ENCODE measurements at regions not wholly inside any gene's neighbourhood (a gene's known extent, or its start where the extent isn't known, plus 50 kb on each side); places are given as distances from the start of the nearest gene placed in this dataset.

DNA sequence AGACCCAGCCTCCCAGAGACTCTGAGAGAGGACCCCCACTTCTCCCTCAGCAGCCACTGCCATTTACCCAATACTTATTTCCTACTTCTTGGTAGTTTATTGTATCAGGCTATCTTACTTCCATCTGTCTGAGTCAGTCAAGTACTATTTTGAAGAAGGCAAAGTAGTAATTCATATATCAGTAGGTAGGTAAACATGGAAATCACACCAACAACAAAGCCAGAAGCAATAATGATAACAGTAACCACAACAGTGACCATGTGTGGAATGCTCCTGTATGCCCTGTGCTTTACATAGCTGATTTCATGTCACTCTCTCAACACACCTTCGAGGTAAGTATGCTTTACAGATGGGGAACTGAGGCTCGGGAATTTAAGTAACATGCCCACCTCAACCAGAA is 173.0 kb downstream of the BCL11A start:
- TF ChIP-seq CTCF (conservative IDR thresholded peaks at IDR 0.05) = no peak
- TF ChIP-seq EZH2 (IDR thresholded peaks at IDR 0.05; ENCODE audit: low read depth) = no peak

All from PC-9 (cell line).